Left colon (tissue), 2 donors: ENCODE measurements at regions not wholly inside any gene's neighbourhood (a gene's known extent, or its start where the extent isn't known, plus 50 kb on each side); places are given as distances from the start of the nearest gene placed in this dataset.

ENCODE experiments used
- ATAC-seq: fragments of 200-7000 bp; cut with Tn5 transposase; one replicate; pipeline ENCODE4 v1.9.1; 2020; ENCODE audit warnings: mild to moderate bottlenecking, moderate library complexity
- DNase-seq, 2 donors: peaks; one replicate each; pipeline ENCODE4 v3.0.0-alpha.2; 2020
- intact Hi-C, 2 donors: fragments of 100-400 bp; cut with DNase I in 1 of 2; cut with micrococcal nuclease in 1 of 2; formaldehyde crosslinking; loops; one replicate each; pipeline versions ENCODE4 v1.11.2 to v1.14.0; 2022; cut with DNase I, micrococcal nuclease
- donor health status: DM: no; HTN: no; CAD: no.
- donor health status: DM: yes; HTN: yes; CAD: no.

- intact Hi-C loops, result no loop called here
- no peak for ATAC-seq
- DNase-seq, result no peak
Measured at GRCh38 chrX:9249051-9249846, 215.3 kb upstream of the FAM9B start.

GRCh38 chrX:9252182-9252581, 212.7 kb upstream of the TBL1X start:
- intact Hi-C loops, result no loop called here
- DNase-seq, result no peak
- ATAC-seq, result no peak

- DNase-seq (no peak), ATAC-seq (no peak)
- intact Hi-C loops, result no loop called here
Measured at GRCh38 chrX:9253211-9253610, 211.6 kb upstream of the TBL1X start.

GRCh38 chrX:9257718-9258420, 207.0 kb upstream of the TBL1X start:
- ATAC-seq (no peak), DNase-seq (no peak)
- intact Hi-C loops, result no loop called here

GRCh38 chrX:9258421-9259104, 206.3 kb upstream of the TBL1X start:
- intact Hi-C loops, result no loop called here
- DNase-seq (no peak), ATAC-seq (no peak)

GRCh38 chrX:9260603-9261002, 204.3 kb upstream of the TBL1X start:
- intact Hi-C loops, result no loop called here
- DNase-seq (no peak), ATAC-seq (no peak)

- DNase-seq (no peak), ATAC-seq (peak; percentile 66)
- intact Hi-C loops, result no loop called here
Measured at GRCh38 chrX:9267415-9267814, 197.4 kb upstream of the TBL1X start.

- ATAC-seq (no peak), DNase-seq (no peak)
- intact Hi-C loops, result no loop called here
Measured at GRCh38 chrX:9269134-9269533, 195.7 kb upstream of the TBL1X start.

GRCh38 chrX:9271789-9272525, 192.9 kb upstream of the TBL1X start:
- ATAC-seq, result no peak
- DNase-seq, result no peak
- intact Hi-C loops, result no loop called here

GRCh38 chrX:9273744-9274143, 191.1 kb upstream of the TBL1X start:
- intact Hi-C loops, result no loop called here
- no peak for ATAC-seq

GRCh38 chrX:9278475-9279233, 186.2 kb upstream of the TBL1X start:
- DNase-seq, result no peak
- ATAC-seq, result no peak
- intact Hi-C loops, result no loop called here

More at GRCh38 chrX:9273744-9274143, 191.1 kb upstream of the TBL1X start:
- no peak for DNase-seq

GRCh38 chrX:9279234-9279544, 185.7 kb upstream of the TBL1X start:
- DNase-seq (no peak), ATAC-seq (no peak)
- intact Hi-C loops, result no loop called here

- DNase-seq (no peak), ATAC-seq (no peak)
- intact Hi-C loops, result no loop called here
Measured at GRCh38 chrX:9280831-9281230, 184.0 kb upstream of the TBL1X start.

- intact Hi-C loops, result no loop called here
- DNase-seq (no peak), ATAC-seq (no peak)
Measured at GRCh38 chrX:9282325-9282724, 182.5 kb upstream of the TBL1X start.

- ATAC-seq (no peak), DNase-seq (no peak)
- intact Hi-C loops, result no loop called here
Measured at GRCh38 chrX:9285342-9285771, 179.5 kb upstream of the TBL1X start.

GRCh38 chrX:9286234-9286633, 178.6 kb upstream of the TBL1X start:
- intact Hi-C loops, result no loop called here
- no peak for ATAC-seq
- no peak for DNase-seq

GRCh38 chrX:9291629-9292028, 173.2 kb upstream of the TBL1X start:
- intact Hi-C loops, result no loop called here
- DNase-seq (no peak), ATAC-seq (no peak)

- DNase-seq (no peak), ATAC-seq (no peak)
- intact Hi-C loops, result no loop called here
Measured at GRCh38 chrX:9293051-9293496, 171.8 kb upstream of the TBL1X start.

GRCh38 chrX:9293903-9294302, 171.0 kb upstream of the TBL1X start:
- intact Hi-C loops, result no loop called here
- no peak for DNase-seq
- ATAC-seq, result no peak
